Eye (tissue), 1 donor: ENCODE measurements at regions not wholly inside any gene's neighbourhood (a gene's known extent, or its start where the extent isn't known, plus 50 kb on each side); places are given as distances from the start of the nearest gene placed in this dataset.

ENCODE experiments used
- DNase-seq: peaks from one replicate; pipeline ENCODE4 v3.0.0-alpha.2; 2015

DNA sequence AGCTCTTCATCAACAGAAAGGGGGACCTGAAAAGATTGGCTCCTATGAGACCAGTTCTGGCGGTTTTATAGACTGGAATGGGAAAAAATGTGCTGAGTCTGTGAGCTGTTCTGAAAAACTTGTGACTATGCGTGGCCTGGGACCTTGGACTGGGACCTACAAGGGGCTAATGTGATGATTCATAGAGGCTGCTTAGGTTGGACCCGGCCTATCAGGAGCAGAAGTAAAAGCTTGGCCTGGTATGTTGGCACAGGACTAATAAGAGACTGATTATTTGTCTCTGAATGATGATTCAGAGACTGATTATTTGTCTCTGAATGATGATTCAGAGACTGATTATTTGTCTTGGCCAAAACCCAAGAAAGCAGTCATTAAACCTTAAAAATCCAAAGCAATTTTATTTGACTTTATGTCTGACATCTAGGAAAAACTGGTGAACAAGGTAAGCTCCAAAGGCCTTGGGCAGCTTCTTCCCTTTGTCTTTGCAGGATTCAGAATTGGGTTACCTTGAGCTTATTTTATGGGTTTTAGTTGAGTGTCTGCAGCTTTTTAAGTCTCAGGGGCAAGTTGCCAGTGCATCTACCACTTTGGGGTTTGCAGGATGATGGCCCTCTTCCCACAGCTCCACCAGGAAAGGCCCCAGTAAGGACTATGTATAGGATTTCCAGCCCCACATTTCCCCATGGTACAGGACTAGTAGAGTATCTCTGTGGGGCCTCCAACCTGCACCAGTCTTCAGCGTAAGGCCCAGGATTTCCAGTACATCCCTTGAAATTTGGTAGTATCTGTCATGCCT, 390.3 kb downstream of the KDM5D start:
- DNase-seq, result no peak

DNA sequence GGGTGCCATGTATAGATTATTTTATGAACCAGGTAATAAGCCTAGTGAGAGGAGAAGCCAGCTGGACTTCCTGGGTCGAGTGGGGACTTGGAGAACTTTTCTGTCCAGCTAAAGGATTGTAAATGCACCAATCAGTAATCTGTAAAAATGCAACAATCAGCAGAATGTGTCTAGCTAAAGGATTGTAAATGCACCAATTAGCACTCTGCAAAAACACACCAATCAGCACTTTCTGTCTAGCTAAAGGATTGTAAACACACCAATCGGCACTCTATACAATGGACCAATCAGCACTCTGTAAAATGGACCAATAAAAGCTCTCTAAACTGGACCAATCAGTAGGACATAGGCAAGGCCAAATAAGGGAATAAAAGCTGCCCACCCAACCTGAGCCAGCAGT, 392.9 kb downstream of the KDM5D start:
- no peak for DNase-seq

DNA sequence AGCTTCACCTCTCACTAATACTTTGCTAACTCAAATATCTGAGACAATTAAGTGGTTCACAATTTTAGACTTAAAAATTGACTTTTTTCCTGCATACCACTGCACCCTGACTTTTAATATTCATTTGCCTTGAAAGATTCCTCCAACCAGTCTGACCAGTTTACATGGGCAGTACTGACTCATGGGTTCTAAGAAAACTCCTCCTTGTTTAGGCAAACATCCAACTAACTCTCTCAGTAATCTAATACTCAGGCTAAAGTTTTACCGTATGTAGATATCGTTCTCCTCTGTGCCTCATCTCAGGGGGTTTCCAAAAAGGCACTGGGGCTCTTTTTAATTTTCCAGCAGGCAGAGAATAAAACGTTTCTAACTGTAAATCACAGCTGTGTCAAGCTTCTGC, 422.8 kb downstream of the KDM5D start:
- DNase-seq, result no peak

DNA sequence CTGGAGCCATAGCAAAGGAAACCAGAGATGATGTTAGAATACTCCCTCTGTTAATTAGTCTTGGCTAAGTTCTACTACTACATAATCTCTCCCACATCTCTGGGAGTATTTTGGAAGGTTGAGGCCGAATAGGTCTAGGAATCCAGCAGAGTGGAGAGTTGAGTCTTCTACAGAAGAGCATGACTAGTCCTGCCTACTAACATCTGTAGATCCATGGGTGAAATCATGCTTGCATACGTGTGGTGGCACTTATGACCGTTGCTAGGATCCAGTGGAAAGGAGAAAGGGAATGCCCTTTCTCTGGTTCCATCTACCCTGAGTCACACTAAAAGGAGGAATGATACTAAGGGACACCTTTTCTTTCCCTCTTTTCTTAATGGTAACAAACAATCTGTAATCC, 425.4 kb downstream of the KDM5D start:
- DNase-seq, result no peak

DNA sequence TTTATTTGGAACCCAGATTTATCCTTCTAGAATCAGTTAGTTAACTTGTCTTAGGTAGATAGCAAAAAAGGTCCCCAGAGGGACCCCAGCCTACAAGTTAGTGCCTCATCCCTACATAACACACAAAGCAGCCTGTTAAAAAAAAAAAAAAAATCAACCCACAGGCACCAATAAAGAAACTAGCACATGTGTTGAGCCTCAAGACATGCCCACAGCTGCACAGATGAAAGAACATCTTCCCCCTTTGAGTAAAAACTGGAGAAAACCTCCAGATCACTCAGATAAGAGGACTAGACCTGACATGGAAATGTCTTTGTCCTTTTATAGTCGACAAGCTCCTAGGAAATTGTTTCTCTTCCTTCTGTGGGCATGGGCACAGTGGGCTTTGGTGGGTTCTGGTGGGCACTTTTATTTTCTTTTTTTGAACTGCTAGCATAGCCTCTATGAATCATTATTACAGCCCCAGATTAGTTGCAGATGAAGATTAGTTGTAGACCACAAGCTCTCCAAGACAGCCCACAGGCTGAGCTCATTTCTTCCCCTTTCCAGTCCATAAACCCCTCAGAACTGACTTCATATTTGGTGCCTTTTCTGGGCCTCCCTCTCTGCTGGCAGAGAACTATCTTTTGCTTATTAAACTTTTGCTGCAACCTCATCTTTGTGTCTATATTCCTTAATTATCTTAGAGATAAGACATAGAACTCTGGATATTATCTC, 427.1 kb downstream of the KDM5D start:
- DNase-seq, result no peak

DNA sequence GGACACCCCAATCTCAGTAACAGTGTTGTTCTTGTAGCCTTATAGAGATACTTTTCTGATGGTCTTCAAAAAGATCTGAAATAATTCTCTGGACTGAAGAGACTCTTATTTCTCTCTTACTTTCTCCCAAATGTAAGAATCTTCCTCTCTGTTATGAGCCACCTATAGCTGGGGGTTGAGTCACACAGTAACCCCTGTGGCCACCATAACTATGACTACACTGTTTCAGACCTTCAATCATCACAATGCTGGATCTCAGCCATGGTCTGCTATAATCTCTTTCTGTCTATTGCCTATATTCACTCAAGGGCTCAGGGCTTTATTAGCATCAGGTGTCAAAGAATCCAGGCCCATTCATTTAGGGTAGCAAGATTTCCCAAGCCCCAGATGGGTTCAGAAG, 436.9 kb downstream of the KDM5D start:
- DNase-seq, result no peak

DNA sequence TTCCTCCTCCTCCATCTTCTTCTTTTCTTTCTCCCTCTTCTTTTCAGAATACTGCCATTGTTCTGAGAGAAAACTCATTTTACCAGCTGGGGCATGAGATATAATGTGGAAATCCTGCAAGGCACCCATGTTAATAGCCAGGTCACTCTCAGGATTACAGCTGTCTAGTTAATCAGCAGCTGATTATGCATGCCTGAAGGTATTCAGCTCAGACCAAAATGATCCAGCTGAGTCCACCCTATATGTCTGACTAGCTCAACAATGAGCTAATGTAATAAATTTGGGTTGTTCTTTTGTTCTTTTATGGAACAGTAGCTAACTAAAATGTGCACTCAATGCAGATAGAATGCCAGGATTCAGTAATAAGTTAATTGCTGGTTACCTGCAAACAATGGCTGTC, 441.4 kb downstream of the KDM5D start:
- DNase-seq, result no peak

DNA sequence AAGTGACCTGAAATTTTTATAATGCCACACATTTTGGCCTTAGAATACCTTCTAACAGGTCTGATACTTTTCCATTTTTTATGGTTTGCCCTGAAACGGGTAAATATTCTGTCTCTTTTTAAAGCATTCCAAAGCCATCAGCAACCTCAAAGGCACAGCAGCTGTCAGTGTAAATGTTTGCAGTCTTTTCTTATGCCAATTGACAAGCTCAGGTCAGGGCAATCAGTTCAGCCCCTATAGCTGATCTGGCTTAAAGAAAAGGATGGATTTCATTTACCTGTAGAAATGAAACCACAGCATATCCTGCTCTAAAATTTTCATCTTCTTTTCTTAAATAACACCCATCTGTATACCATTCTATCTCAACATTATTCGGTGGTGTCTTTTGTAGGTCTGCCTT, 453.6 kb downstream of the KDM5D start:
- no peak for DNase-seq

DNA sequence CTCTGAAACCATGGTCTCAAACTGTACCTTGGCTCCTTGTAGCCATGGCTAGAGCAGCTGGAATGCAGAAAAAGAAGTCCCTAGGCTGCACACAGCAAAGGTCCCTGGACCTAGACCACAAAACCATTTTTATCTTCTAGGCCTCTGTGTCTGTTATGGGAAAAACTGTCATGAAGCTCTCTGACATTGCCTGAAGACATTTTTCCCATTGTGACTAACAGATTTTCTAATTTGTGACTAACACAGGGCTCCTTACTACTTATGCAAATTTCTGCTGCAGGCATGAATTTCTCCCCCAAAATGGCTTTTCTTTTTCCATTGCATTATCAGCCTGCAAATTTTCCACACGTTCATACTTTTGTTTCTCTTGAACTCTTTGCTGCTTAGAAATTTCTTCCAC, 470.4 kb downstream of the KDM5D start:
- DNase-seq, result no peak

DNA sequence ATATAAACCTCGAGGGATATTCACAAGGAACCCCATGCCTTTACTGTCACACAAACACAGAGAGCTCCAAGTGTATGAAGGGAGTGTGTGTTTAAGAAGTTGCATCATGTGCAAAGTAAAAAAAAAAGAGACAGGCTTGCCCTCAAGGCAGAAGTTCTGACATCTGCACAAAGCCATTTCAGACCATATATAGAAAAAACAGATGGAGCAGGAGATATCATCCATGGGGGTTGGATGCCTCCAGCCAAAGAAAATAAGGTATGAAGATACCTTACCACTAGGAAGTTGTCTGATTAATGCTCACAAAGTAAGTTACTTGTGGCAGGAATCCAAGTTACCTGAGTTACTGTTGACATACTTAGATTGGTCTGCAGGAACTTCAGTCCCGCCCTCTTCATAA, 476.2 kb downstream of the KDM5D start:
- peak; percentile 0 for DNase-seq

DNA sequence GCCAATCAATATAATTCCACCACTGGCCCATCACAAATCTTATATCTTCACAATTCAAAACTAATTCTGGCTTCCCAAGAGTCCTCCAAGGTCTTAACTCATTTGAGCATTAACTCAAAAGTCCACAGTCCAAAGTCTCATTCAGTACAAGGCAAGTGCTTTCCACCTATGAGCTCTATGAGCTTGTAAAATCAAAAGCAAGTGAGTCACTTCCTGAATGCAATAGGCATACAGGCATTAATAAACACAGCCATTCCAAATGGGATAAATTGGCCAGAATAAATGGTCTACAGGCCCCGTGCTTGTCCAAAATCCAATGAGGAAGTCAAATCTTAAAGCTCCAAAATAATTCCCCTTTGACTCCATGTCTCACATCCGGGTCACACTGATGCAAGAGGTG, 479.1 kb downstream of the KDM5D start:
- DNase-seq, result no peak

DNA sequence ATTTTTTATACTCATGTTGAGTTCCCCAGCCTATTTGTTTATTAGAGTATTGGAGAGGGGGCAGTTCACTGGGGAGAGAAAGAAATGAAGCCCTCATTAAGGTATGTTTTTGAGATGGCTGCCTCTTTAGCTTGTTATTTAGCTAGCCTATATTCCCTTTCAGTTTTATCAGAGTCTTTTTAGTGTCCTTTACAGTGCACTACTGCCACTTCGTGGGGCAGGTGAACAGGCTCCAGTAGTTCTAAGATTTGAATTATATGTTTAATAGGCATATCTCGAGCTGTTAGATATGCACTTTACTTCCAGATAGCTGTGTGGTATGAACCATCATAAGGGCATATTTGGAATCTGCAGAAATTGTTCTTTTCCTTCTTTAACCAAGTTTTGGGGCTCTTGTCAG, 482.2 kb downstream of the KDM5D start:
- DNase-seq, result no peak

DNA sequence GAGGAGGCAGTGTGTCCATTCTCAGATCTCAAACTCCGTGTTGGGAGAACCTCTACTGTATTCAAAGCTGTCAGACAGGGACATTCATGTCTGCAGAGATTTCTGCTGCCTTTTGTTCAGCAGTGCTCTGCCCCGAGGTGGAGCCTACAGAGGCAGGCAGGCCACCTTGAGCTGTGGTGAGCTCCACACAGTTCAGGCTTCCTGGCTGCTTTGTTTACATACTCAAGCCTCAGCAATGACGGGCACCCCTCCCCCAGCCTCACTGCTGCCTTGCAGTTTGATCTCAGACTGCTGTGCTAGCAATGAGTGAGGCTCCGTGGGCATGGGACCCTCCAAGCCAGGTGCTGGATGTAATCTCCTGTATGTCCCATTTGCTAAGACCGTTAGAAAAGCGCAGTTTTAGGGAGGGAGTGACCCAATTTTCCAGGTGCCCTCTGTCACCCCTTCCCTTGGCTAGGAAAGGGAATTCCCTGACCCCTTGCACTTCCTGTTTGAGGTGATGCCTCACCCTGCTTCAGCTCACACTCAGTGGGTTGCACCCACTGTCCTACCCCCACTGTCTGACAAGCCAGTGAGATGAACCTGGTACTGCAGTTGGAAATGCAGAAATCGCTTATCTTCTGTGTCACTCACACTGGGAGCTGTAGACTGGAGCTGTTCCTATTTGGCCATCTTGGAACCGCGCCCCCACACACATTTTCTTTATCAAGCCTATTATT, 458.9 kb upstream of the HSFY2 start:
- no peak for DNase-seq

DNA sequence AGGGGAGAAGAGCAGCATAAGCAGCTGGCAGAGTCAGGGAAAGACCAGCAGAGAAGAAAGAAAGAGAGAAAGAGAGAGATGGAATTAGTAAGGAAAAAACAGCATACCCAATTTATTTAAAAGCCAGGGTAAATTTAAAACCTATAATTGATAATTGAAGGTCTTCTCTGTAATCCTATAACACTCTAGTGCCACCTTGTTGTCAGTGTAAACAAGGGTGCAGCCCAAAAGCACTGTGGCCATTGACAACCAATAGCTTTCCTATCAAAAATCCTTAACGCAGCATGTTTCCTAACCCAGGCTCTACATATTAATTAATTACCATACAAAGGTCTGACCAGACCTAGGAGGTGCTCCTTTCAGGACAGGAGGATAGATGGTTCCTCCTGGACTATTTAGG, 447.2 kb upstream of the HSFY2 start:
- no peak for DNase-seq

DNA sequence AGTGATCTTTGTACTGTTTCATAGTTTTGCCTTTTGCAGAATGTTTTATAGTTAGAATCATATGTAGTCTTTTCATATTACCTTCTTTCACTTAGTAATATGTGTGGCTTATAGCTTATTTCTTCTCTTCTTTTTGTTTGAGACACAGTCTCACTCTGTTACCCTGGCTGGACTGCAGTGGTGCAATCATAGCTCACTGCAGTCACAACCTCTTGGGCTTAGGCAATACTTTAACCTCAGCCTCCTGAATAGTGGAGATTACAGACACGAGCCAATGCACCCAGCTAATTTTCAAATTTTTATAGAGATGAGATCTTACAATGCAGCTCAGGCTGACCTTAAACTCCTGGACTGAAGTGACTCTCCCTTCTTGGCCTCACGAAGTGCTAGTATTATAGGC, 435.4 kb upstream of the HSFY2 start:
- DNase-seq, result no peak

DNA sequence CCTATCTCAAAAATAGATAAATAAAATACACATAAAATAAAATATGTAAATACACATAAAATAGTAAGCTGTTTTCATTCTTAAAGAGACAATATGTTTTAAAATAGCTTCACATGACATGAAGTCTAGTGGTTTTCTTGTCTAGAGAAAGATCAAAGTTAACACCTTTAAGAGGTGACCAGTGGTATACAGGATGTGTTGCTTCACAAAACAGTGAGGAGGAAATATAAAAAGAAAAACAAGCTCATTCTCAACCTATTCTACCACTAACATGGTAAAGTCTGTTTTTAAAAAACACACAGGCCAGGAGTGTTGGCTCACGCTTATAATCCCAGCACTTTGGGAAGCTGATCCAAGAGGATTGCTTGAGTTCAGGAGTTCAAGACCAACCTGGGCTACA, 433.5 kb upstream of the HSFY2 start:
- DNase-seq, result no peak

DNA sequence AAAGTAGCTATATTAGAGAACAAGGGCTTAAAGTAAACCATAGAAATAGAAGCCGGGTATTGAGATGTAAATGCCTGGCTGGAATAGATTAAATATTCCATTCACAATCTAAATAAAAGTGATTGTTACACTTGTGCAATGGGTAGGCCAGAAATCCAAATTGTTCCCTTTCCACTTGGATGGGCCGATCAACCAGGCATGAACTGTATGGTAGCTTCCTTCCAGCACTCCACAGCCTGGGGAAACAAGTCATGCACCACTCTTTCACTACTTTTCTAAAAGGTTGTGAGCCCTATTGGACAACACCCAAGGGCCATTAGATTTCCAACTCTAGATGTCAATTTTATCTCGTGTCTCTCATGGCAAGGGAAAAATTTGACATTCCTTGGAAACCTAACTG, 407.3 kb upstream of the HSFY2 start:
- no peak for DNase-seq

DNA sequence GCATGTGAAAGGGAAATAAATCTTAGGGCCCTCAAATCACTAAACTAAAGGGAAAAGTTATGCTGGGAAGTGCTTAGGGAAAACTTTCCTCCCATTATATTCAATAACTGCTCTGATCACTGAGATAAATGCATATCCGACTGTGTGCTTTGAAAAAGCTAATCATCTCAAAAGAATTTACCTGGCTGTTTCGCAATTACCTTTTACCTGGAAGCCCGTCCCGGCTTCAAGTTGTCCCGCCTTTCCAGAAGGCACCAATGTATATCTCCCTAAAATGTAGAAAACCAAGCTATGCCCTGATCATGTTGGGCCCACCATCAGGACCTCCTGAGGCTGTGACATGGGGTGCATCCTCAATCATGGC, 394.6 kb upstream of the HSFY2 start:
- no peak for DNase-seq

DNA sequence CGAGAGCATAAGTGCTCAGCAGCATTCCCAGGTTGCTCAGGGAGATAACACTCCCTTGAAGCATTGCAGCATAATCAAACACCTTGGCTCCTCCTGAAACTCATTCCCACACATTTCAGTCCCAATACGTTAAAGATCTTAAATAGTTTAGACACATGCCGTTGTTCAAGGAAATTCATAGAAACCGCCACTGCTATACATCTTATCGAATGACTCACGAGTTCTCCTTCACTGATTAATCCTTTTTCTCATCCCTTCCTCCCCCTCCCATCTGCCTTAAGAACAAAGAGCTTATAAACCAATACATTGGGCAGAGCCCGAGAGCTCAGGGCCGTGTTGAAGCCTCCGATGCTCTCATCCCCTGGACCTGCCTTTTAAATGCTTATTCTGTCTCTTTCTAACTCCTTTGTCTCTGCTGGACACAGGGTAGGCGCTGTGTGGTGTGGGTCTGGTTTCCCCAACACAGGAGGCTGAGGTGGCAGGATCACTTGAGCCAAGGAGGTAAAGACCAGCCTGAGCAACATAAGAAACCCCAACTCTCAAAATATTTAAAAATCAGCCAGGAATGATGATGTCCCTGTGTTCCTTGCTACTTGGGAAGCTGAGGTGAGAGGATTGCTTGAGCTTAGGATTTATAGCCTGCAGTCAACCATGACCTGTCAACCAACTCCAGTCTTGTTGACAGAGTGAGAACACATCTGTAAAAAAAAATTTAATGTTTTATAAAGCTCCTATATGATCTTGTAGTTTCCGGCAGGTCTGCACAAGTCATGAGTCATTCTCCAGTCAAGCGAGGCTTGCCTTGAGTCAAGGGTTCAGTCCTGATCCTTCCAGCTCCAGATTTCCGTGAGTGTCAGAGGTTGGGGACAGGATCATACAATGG, 394.0 kb upstream of the HSFY2 start:
- DNase-seq, result peak; percentile 0

DNA sequence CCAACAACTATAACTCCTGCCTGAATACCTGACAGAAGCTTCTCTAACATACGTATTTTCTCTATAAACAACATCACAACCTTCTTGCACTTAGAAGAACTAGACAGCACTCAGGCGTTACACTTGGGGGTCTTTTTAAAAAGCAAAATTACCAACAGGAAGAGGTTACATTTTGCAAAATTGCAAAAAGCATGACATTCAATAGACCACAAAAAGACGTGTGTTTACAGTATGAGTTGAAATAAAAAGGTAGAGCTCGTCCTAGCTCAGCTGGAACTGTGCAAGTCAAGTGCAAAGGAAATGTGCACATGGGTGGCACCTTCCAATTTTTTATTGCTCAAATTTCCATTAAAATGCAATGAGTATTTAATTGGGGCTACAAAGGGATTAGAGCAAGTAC, 375.2 kb upstream of the HSFY2 start:
- DNase-seq, result no peak

DNA sequence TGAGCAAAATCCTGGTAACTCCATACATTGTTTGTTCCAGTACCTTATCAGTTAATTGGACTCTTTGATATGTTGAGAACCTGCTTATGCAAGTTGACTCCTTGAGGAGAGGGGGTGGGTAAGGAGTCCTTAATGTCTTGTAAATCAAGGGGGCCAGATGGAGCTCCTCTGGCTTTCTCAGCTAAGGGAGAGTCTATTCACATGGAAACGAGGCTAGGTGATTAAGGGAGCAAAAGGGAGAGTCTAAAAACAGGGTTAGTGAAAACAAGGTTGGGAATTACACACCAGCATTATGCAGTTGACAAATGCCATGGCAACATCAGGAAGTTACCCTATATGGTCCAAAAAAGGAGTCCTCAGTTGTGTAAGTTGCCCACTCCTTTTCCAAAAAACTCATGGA, 372.8 kb upstream of the HSFY2 start:
- no peak for DNase-seq

DNA sequence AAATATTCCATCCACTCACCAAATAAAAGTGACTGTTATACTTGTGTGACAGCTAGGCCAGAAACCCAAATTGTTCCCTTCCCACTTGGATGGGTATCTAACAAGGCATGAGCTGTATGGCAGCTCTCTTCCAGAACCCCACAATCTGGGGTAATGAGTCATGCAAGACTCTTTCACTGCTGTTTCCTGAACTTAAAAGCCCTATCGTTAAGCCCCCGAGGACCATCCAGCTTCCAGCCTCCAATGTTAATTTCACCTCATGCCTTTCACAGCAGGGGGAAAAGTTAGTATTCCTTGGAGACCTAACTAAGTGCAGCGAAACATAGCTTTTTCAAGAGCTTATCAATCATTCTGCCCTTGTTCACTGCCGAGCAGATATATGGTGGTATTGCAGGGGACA, 368.6 kb upstream of the HSFY2 start:
- DNase-seq, result peak; percentile 9

DNA sequence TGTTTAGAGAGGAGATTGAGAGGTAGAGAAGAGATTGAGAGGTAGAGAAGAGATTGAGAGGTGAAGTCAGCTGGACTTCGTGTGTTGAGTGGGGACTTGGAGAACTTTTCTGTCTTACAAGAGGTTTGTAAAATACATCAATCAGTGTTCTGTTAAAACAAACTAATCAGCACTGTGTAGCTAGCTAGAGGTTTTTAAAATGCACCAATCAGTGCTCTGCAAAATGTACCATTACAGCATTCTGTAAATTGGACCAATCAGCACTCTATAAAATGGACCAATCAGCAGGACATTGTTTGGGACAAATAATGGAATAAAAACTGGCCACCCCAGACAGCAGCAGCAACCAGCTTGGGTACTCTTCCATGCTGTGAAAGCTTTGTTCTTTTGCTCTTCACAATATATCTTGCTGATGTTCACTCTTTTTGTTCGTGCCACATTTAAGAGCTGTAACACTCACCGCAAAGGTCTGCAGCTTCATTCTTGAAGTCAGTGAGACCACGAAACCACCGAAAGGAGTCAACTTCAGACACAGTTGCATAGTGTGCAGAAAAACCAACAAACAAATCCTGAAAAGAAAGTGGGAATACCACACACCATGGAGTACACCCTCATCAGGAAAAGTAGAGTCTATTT, 366.9 kb upstream of the HSFY2 start:
- no peak for DNase-seq
